Peyer's patch (tissue), 4 donors: ENCODE measurements at regions not wholly inside any gene's neighbourhood (a gene's known extent, or its start where the extent isn't known, plus 50 kb on each side); places are given as distances from the start of the nearest gene placed in this dataset.

Experiments used
- POLR2A ChIP-seq, 2 donors: fragments of 450-650 bp; IDR thresholded peaks; one replicate each; pipeline ENCODE4 v1.5.1; 2017; ENCODE audit warnings: antibody characterized with exemption in 2 of 2, mild to moderate bottlenecking in 2 of 2, moderate library complexity in 2 of 2
- TF ChIP-seq, protein P1 (sequence below), 6 experiments: fragments of 450-650 bp in 4 of 6; fragments of 200-600 bp in 2 of 6; sonication (generic) in 1 of 6; IDR thresholded peaks; one replicate each; pipeline ENCODE4 v1.5.1; 2017 to 2019; ENCODE audit warnings: antibody characterized with exemption in 6 of 6, mild to moderate bottlenecking in 3 of 6, moderate library complexity in 1 of 6

DNA sequence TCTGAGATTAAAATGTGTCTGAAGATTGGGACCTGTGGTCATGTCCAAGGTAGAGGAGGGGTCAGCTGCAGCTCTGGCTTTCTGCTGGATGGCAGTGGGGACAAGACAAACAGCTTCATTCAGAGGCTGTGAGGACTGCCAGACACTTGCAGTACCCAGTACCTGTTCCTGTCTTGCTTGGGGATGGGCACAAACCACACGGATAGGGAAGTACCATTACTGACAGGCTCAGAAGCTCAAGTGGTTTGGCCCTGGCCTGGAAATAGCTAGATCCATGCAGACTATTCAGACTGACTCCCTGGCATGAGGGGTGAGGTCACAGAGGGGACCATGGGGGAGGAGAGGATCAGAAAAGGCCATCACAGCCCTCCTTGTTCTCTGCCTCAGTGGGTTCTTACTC, 56.0 kb upstream of the COMTD1 start:
- no peak for TF ChIP-seq POLR2A (IDR thresholded peaks at IDR 0.05)
- TF ChIP-seq, protein P1, sequence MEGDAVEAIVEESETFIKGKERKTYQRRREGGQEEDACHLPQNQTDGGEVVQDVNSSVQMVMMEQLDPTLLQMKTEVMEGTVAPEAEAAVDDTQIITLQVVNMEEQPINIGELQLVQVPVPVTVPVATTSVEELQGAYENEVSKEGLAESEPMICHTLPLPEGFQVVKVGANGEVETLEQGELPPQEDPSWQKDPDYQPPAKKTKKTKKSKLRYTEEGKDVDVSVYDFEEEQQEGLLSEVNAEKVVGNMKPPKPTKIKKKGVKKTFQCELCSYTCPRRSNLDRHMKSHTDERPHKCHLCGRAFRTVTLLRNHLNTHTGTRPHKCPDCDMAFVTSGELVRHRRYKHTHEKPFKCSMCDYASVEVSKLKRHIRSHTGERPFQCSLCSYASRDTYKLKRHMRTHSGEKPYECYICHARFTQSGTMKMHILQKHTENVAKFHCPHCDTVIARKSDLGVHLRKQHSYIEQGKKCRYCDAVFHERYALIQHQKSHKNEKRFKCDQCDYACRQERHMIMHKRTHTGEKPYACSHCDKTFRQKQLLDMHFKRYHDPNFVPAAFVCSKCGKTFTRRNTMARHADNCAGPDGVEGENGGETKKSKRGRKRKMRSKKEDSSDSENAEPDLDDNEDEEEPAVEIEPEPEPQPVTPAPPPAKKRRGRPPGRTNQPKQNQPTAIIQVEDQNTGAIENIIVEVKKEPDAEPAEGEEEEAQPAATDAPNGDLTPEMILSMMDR (IDR thresholded peaks at IDR 0.05) = no peak
